HepG2 (cell line): ENCODE measurements at regions not wholly inside any gene's neighbourhood (a gene's known extent, or its start where the extent isn't known, plus 50 kb on each side); places are given as distances from the start of the nearest gene placed in this dataset.

Experiments
- ARID4A ChIP-seq: sonication (generic); formaldehyde crosslinking; IDR thresholded peaks from 2 replicates; pipeline ENCODE4 v1.5.0; 2020; ENCODE audit warnings: mild to moderate bottlenecking, missing genetic modification reagents, borderline replicate concordance
- BRF2 ChIP-seq: sonication (generic); formaldehyde crosslinking; IDR thresholded peaks from 2 replicates; pipeline ENCODE4 v1.8.1; 2022; ENCODE audit warnings: mild to moderate bottlenecking, missing genetic modification reagents
- CREM ChIP-seq, 2 experiments: sonication (generic) in 1 of 2; formaldehyde crosslinking in 1 of 2; IDR thresholded peaks; 2 replicates each; pipeline versions ENCODE4 v1.4.0 to v1.6.1; 2016 to 2020; ENCODE audit warnings: antibody characterized with exemption in 1 of 2, mild to moderate bottlenecking in 1 of 2, missing genetic modification reagents in 1 of 2
- DR1 ChIP-seq: sonication (generic); formaldehyde crosslinking; IDR thresholded peaks from 2 replicates; pipeline ENCODE4 v1.8.0; 2021; ENCODE audit warnings: mild to moderate bottlenecking, missing genetic modification reagents, inconsistent platforms
- EHMT2 ChIP-seq: fragments of 200-600 bp; sonication (generic); IDR thresholded peaks from 2 replicates; pipeline ENCODE4 v1.7.0; 2017; ENCODE audit warnings: antibody characterized with exemption, low read depth, low read length, borderline replicate concordance
- HBP1 ChIP-seq: IDR thresholded peaks from 2 replicates; pipeline ENCODE4 v1.6.1; 2016; ENCODE audit warnings: low read depth, control low read depth
- HOXA9 ChIP-seq: sonication (generic); formaldehyde crosslinking; IDR thresholded peaks from 2 replicates; pipeline ENCODE4 v1.8.1; 2022; ENCODE audit warnings: missing genetic modification reagents, mild to moderate bottlenecking, moderate library complexity, borderline replicate concordance
- MAX ChIP-seq: IDR thresholded peaks from 2 replicates; pipeline ENCODE4 v1.6.1; 2012; ENCODE audit warnings: inconsistent platforms
- NR0B2 ChIP-seq: sonication (generic); formaldehyde crosslinking; IDR thresholded peaks from 2 replicates; pipeline ENCODE4 v1.4.0; 2020; ENCODE audit warnings: mild to moderate bottlenecking, missing genetic modification reagents
- RFX3 ChIP-seq: IDR thresholded peaks from 2 replicates; pipeline ENCODE4 v1.6.1; 2016; ENCODE audit warnings: missing biosample characterization, missing genetic modification reagents
- ZBTB10 ChIP-seq: sonication (generic); formaldehyde crosslinking; IDR thresholded peaks from 2 replicates; pipeline ENCODE4 v1.4.0; 2020; ENCODE audit warnings: missing genetic modification reagents, borderline replicate concordance
- ZEB1 ChIP-seq: IDR thresholded peaks from 2 replicates; pipeline ENCODE4 v1.6.1; 2012; ENCODE audit warnings: mild to moderate bottlenecking, low read depth, inconsistent platforms; ENCODE audit not compliant: insufficient replicate concordance
- ZFP36L2 ChIP-seq: sonication (generic); formaldehyde crosslinking; IDR thresholded peaks from 2 replicates; pipeline ENCODE4 v1.4.0; 2020; ENCODE audit warnings: missing genetic modification reagents
- ZKSCAN1 ChIP-seq: fragments of 150-350 bp; IDR thresholded peaks from 2 replicates; pipeline ENCODE4 v1.6.1; 2014; ENCODE audit warnings: low read length
- ZNF451 ChIP-seq: sonication (generic); formaldehyde crosslinking; IDR thresholded peaks from 2 replicates; pipeline ENCODE4 v1.5.0; 2020; ENCODE audit warnings: mild to moderate bottlenecking, missing genetic modification reagents
- ZNF556 ChIP-seq: sonication (generic); formaldehyde crosslinking; IDR thresholded peaks from 2 replicates; pipeline ENCODE4 v1.4.0; 2020; ENCODE audit warnings: mild to moderate bottlenecking, missing genetic modification reagents, borderline replicate concordance
- ZNF644 ChIP-seq: IDR thresholded peaks from 2 replicates; pipeline ENCODE4 v1.6.1; 2016; ENCODE audit warnings: low read depth

GRCh38 chr20:53763707-53764414 is 170.2 kb upstream of the ZNF217 start (continued):
- peak; percentile 97 for TF ChIP-seq MAX
- TF ChIP-seq ZNF556 (CRISPR knock-in tag) = no peak; the same call in 1 of the 2 replicates
- peak; percentile 95 for TF ChIP-seq ZNF644 (CRISPR knock-in tag)
- TF ChIP-seq EHMT2 = peak; percentile 55; the same call in 1 of the 2 replicates
- TF ChIP-seq BRF2 = no peak
- TF ChIP-seq CREM (IDR thresholded peaks at IDR 0.05) = peak; percentile 92
- no peak for TF ChIP-seq CREM (CRISPR knock-in tag; IDR thresholded peaks at IDR 0.05)
- TF ChIP-seq HBP1 (CRISPR knock-in tag) = no peak; the same call in 1 of the 2 replicates
- TF ChIP-seq DR1 (CRISPR knock-in tag) = no peak
- peak; percentile 13; the same call in 1 of the 2 replicates for TF ChIP-seq RFX3 (CRISPR knock-in tag)
- TF ChIP-seq HOXA9 (CRISPR knock-in tag) = no peak; the same call in 1 of the 2 replicates
- TF ChIP-seq ZNF451 (CRISPR knock-in tag) = no peak
- peak; percentile 22; the same call in 1 of the 2 replicates for TF ChIP-seq ZFP36L2 (CRISPR knock-in tag)
- TF ChIP-seq ZKSCAN1 = no peak
- no peak for TF ChIP-seq NR0B2 (CRISPR knock-in tag)
- TF ChIP-seq ZEB1 = no peak
- TF ChIP-seq ARID4A (CRISPR knock-in tag) = peak; percentile 84
- TF ChIP-seq ZBTB10 = peak; percentile 97
